Lower leg skin (tissue), 4 donors: ENCODE measurements at regions not wholly inside any gene's neighbourhood (a gene's known extent, or its start where the extent isn't known, plus 50 kb on each side); places are given as distances from the start of the nearest gene placed in this dataset.

Source experiments
- DNase-seq, 2 donors: peaks; one replicate each; pipeline ENCODE4 v3.0.0-alpha.2; 2019; ENCODE audit warnings: low spot score in 2 of 2
- H3K4me3 ChIP-seq: fragments of 200-600 bp; sonication (generic); 2 replicates; pipeline ENCODE4 v1.5.1; 2017; ENCODE audit warnings: mild to moderate bottlenecking, low read depth; ENCODE audit not compliant: poor library complexity, severe bottlenecking
- CTCF ChIP-seq, 3 donors: fragments of 450-650 bp; IDR thresholded peaks; one replicate each; pipeline ENCODE4 v1.5.1; 2016; ENCODE audit warnings: antibody characterized with exemption in 3 of 3, mild to moderate bottlenecking in 3 of 3, moderate library complexity in 2 of 3
- POLR2A ChIP-seq, 2 donors: fragments of 450-650 bp; IDR thresholded peaks; one replicate each; pipeline ENCODE4 v1.6.1; 2016 to 2017; ENCODE audit warnings: antibody characterized with exemption in 2 of 2, mild to moderate bottlenecking in 1 of 2, moderate library complexity in 1 of 2
- WGBS, 2 donors: methylation state at CpG; one replicate each; pipeline ENCODE4 v1.1.5; 2018; 5-methylcytosine and 5-hydroxymethylcytosine counted together
- intact Hi-C: fragments of 100-400 bp; cut with DNase I; formaldehyde crosslinking; loops from one replicate; pipeline ENCODE4 v1.15.0; 2023; ENCODE audit warnings: low total_unique reads

- intact Hi-C loops: no loop called here
- no peak for DNase-seq
- 76% methylated on average over 1 of the region's 1 CpG for WGBS, 2 donors
- H3K4me3 ChIP-seq: no peak overlapping the region
- TF ChIP-seq CTCF (IDR thresholded peaks at IDR 0.05) (no peak), POLR2A (IDR thresholded peaks at IDR 0.05) (no peak)
Observed at GRCh38 chr4:148704291-148704690, 262.1 kb upstream of the NR3C2 start.

- intact Hi-C loops: no loop called here
- H3K4me3 ChIP-seq: no peak overlapping the region
- TF ChIP-seq POLR2A (IDR thresholded peaks at IDR 0.05) (no peak), CTCF (IDR thresholded peaks at IDR 0.05) (no peak)
- WGBS, 2 donors: 72 to 75% methylated on average over 5 of the region's 5 CpGs
- DNase-seq: no peak
Observed at GRCh38 chr4:148694702-148695101, 252.5 kb upstream of the NR3C2 start.

GRCh38 chr4:148693913-148694649, 251.9 kb upstream of the NR3C2 start:
- no peak for TF ChIP-seq CTCF (IDR thresholded peaks at IDR 0.05)
- no peak for TF ChIP-seq POLR2A (IDR thresholded peaks at IDR 0.05)
- no peak for DNase-seq
- 84 to 90% methylated on average over 2 of the region's 2 CpGs for WGBS, 2 donors
- no peak overlapping the region for H3K4me3 ChIP-seq
- intact Hi-C loops: no loop called here

- DNase-seq: no peak
- H3K4me3 ChIP-seq: no peak overlapping the region
- no peak for TF ChIP-seq POLR2A (IDR thresholded peaks at IDR 0.05)
- TF ChIP-seq CTCF (IDR thresholded peaks at IDR 0.05): no peak
- intact Hi-C loops: no loop called here
- WGBS, 2 donors: 81 to 82% methylated on average over 7 of the region's 7 CpGs
Observed at GRCh38 chr4:148692242-148692641, 250.0 kb upstream of the NR3C2 start.

GRCh38 chr4:148686449-148686848, 244.2 kb upstream of the NR3C2 start:
- 54 to 58% methylated on average over 3 of the region's 3 CpGs for WGBS, 2 donors
- no peak overlapping the region for H3K4me3 ChIP-seq
- DNase-seq: no peak
- TF ChIP-seq CTCF (IDR thresholded peaks at IDR 0.05) (no peak), POLR2A (IDR thresholded peaks at IDR 0.05) (no peak)
- intact Hi-C loops: no loop called here

- TF ChIP-seq CTCF (IDR thresholded peaks at IDR 0.05): no peak
- no peak for TF ChIP-seq POLR2A (IDR thresholded peaks at IDR 0.05)
- intact Hi-C loops: no loop called here
- no peak overlapping the region for H3K4me3 ChIP-seq
- DNase-seq: no peak
- 59 to 76% methylated on average over 1 of the region's 1 CpG for WGBS, 2 donors
Observed at GRCh38 chr4:148684638-148685037, 242.4 kb upstream of the NR3C2 start.
